Left renal pelvis (tissue), 4 donors: ENCODE measurements at regions not wholly inside any gene's neighbourhood (a gene's known extent, or its start where the extent isn't known, plus 50 kb on each side); places are given as distances from the start of the nearest gene placed in this dataset.
"Not testable (repeated sequence)": the region's sequence is repeated elsewhere in the genome, so short reads cannot be mapped to it uniquely, and the experiment has no call there.

Source experiments
- DNase-seq, 4 donors: peaks; one replicate each; pipeline ENCODE4 v3.0.0-alpha.2; 2013; ENCODE audit warnings: low read depth in 4 of 4, low spot score in 3 of 4

DNA sequence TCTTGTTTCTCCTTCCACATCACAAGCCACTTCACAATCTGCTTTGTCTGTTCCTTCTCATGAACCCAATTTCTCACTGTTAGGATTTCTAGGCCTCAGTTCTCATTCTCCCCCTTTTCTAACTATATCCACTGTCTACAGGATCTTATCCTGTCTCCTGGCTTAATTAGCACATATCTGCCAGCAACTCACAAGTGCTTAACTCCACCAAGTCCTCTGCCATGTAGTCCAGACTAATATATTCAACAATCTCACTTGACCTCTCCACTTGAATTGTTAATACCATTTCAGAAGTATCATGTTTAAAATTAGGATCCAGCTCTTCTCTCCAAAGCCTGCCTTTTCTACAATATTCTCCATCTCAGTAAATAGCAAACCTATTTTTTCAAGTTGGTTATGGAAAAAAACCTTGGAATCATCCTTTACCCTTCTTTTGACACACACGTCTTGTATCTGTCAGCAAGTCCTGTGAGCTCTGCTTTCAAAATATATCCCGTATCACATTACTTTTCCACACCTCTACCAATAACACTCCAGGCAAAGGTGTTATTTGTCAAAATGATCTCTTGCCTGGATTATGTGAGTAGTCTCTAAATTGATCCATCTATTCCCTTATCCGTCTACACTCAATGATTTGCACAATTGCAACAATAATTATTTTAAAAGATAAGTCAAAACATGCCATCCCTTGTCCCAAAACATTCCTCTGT lies 127.2 kb upstream of the SLIT2 start:
- DNase-seq: no peak

DNA sequence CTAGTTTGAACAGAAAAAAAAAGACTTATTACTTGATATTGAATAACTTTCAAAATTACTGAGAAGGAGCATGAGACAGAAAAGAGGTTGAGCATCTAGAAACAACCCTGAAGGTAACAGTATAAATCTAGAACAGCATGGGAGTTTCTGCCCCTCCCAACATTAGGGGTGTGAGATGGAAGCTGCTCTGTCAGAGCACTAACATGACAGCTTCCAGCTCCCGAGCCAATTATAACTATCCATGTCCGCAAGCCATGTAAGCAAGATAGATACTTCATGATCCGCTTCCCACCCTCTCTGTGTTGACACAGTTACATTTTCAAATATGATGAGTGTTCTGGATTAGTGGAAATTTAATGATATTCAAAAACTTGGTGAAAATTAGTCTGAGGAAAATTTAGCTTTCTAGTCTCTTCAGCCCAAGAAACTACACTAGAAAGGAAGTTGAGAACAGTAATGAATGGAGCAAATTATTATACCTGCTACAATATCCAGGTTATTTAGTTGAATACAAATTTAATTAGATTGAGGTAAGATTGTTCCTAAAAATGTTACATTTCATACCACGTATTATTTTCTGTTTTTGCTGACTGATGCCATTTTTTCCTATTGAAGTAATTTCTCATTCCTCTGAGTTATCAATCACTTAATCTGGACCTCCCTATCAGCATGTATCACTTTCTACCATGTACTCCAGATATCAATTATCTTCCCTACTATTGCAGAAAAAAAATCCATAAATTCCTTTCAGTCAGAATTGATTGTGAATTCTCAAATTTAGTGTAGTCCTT lies 129.3 kb upstream of the SLIT2 start:
- DNase-seq: no peak

DNA sequence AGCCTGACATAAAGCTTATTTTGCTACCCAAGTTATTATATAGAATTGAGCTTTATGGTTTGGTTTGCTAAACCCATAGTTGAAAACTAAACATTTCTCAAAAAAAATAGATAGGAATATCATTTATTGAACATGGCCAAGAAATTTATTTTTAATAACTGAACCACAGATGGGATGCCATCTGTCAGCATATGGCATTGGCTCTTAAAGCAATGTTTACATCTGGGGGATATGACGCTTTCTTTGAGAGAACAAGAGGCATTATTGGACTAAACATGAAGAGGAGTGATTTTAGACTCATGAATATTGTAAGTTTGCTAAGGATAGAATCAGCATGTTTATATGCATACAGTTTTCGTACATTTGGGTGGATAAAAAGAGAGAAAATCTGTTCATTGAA lies 132.6 kb upstream of the SLIT2 start:
- DNase-seq: no peak

DNA sequence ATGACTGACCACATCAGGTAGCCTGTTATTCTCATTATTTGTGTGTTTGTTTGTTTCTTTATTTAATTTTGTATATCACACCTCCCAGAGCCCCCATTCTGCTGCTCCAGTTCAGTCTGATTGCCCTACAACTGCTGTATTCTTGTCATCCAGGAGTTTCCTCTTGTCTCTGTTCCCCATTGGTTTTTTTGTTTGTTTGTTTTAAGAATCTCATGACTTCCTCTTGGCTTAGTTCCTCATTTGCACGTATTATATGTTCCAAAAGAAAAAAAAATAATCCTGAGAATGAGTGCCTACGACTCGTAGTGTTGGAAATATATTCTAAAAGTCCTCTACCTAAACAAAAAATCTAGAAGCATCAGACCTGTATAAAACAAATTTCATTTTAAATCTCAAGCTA lies 142.3 kb upstream of the SLIT2 start:
- no peak for DNase-seq

DNA sequence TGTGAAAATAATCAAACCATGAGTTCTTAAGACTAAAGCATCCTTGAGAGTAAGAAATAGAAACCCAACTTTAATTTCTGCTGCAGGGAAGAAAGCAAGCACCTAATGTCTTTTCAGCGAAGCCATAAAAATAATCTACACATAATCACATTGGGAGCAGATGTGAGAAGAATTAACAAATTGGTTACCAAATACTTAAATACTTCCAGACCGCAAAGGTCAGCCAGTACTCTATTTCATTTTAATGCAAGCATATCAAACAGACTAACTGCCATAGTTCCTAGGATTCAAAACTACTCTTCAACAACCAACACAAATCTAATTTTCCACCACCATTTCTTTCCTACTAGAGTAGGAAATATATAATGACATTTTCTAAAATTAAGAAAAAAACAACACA lies 144.8 kb upstream of the SLIT2 start:
- DNase-seq: no peak

DNA sequence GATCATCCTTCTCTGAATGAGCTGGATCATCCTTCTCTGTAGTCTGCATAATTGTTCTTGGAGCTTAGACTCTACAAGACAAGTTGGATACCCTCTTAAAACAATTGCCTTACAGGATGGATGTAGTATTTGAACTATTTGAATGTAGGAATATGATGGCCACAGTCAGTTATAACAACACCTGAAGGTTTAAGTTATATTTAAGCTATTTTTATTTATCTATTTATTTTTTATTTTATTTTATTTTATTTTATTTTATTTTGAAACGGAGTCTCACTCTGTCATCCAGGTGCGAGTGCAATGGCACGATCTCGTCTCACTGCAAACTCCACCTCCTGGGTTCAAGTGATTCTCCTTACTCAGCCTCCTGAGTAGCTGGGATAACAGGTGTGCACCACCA lies 149.9 kb upstream of the SLIT2 start:
- DNase-seq: no peak

DNA sequence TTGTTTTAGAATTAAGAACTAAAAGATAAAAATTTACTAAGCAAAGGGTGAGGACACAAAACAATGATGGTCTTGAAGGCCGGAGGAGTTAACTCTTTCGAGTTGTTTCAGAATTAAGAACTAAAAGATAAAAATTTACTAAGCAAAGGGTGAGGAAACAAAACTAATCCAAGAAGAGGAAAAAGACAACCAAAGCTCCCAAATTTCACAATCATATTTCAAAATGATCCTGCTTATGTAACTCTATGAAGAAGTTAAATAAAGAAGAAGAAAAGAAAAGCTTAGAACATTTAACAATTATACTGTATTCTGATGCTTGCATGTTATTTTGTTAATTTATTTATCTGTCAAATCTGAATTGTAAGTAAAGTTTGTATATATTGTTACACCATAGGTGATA lies 154.8 kb upstream of the SLIT2 start:
- no peak for DNase-seq

DNA sequence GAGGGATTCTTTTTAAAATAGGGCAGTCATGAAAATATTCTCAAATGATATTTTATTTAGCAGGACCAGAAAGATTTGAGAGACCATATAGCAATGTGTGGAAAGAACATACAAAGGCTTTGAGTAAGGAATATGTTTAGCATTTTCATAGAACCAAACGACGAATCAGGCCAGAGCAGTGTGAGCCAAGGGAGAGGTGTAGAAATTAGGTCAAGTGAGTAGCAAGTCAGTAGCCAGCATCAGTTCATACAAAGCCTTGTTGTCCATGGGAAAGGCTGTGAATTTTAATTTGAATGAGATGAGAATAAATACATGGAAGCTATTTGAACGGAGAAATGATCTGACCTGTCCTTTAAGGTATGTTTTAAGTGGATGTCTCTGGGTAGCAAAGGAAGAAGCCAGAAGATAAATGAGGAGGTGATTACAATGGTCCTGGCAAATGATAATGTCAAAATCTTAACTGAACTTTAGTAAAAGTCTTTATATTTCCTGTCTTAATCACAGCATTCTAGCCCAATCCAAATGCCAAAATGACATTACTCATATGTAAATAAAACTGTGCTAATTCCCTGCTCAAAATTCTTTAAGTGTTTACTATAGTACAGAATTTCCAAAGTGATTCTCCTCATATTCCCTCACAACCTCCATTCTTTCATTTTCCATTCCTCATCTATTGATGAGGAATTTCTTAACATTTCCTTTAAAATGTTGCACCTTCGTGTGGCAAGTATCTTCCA lies 155.7 kb upstream of the SLIT2 start:
- DNase-seq: no peak

DNA sequence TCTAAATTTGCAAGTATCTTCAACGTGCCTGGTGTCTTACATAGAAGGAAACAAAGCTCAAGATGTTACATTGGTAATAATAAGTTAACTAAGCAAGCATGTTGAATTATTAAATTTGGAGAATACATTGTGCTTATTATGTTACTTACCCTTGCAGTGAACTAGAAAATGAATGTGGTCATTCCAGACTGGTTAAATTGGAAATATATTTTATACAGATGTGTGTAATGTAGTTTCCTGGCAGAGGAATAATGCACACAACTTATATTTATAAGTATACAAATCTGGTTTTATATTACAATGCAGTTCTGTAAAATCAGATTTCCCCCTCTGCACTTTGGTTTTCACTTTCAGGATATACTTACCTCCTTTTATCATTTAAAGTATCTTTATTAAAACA lies 159.9 kb upstream of the SLIT2 start:
- no peak for DNase-seq

DNA sequence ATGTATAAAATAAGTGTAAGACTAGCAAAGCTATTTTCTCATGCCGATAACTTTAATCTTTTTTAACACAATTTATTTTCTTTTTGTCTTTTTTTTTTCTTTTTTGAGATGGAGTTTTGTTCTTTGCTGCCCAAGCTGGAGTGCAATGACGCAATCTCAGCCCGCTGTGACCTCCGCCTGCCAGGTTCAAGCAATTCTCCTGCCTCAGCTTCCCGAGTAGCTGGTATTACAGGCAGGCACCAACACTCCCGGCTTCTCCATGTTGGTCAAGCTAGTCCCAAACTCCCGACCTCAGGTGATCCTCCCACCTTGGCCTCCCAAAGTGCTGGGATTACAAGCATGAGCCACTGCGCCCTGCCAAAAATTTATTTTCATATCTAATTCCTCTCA lies 164.2 kb upstream of the SLIT2 start:
- no peak for DNase-seq

DNA sequence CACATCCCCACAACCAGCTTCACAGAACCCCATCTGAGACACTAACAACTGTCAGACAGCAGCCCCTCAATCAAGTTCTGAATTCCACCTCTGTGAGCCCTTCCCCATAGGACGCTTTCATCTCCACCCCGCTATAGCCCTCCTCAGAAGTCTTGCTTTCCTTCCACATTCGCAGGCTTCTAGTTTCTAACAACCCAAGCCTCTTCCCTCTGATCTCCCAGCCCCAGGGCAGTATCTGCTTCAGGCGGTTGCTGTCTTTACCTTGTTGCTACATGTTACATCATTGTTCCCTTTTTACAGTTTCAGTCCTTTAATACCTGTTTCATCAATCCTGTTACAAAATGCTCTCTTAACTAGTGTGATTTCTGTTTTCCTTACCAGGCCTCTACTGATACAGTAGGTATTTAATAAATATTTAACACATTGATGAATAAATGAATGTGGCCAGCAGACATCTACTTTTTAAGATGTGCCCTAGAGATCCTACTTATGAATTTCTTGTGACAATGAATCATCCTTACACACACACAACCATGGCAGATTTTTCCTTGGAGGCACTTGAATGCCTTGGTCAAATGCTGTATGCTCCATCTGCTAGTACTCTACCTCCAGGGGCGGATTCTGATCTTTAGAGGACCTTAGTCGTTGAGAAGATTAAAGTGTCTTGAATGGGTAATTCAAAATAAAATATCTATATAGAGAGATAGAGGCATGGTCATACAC lies 164.7 kb upstream of the SLIT2 start:
- DNase-seq: no peak

DNA sequence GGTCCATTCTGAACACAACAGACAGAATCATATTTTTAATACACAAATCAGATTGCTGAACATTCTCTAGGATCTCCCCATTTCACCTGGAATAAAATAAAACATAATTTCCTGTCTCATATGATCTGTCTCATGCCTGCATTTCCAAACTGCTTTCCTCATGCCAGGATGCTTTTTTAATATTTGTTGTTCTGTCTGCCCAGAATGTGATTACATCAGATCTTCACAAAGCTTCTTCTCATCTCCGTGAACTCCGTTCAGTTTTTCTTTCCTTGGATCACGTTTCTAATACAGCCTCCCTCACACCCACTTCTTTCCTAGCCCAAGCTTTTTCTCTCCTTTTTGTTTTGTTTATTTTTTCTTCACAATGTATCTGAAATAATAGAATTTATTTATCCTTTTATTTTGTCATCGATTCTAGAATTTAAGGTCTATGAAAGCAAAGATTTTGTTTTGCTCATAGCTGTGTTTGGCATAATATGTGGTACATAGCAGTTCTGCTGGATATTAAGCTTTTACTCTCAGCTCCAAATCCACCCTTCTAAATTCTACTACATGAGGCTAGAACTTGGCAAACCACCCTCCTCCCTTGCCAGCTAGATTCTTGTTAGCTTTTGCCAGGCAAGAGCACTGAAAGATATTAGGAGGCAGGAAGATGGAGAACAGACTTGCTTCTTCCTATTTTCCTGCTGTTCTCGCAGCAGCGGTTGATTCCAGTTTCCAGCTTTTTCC lies 165.5 kb upstream of the SLIT2 start:
- DNase-seq: no peak

DNA sequence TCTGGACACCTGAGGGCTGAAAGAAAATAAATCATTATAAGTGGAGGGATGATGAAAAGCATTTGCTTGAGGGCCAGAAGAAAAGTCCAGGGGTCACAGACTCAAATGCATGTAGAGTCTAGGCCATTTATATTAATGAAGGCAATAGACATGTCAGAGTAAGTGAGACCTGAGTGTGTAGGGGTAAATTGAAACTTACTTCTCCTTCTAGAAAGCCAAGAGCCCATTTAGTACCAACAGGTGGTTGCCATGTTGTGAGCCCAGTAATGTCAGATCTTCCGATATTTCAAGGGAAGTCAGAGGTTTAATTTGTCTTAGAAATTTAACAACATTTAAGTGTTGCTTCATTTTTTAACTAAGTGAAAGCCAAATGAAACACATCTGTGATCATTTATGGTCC lies 166.1 kb upstream of the SLIT2 start:
- DNase-seq: no peak

DNA sequence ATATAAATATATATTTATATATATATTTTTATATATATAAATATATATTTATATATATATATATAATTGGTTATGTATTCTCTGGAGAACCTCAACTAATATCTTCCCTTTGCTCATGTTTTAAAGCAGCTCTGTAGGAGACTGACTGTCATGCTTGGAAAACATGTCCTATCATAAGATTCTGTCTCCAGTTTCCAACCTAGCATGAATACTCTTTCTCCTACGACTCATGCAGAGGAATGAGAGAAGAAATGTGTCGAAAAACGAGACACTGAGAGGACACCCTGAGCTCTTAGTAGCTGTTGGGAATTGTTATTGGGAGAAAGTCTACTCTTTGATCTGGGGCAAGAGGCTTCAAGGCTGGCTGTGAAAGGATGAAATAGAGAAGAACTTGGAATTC lies 166.5 kb upstream of the SLIT2 start:
- DNase-seq: no peak

DNA sequence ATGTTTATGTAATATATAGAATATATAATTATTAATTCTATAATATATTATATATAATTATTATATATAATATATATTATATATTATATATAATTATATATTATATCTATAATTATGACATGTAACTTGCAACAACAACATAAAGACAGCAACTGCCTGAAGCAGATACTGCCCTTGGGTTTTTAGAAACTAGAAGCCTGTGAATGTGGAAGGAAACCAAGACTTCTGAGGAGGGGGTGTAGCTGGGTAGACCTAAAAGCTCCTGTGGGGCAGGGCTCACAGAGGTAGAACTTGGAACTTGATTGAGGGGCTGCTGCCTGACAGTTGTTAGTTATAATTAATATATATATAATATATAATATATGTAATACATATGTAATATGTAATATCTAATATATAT lies 167.2 kb upstream of the SLIT2 start:
- DNase-seq: no peak

DNA sequence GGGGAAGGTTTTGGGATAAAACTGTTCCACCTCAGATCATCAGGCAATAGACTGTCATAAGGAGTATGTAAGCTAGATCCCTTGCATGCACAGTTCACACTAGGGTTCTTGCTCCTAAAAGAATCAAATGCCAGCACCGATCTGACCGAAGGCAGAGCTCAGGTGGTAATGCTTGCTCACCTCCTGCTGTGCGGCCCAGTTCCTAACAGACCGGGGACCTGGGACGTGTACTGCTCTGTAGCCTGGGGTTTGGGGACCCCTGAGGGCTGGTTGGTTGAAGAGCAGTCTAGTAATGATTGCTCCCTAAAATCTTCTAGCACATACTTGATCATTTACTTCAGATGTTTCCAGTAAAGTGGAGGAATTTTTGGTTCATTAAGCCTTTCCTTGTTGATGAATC lies 173.1 kb upstream of the SLIT2 start:
- no peak for DNase-seq

DNA sequence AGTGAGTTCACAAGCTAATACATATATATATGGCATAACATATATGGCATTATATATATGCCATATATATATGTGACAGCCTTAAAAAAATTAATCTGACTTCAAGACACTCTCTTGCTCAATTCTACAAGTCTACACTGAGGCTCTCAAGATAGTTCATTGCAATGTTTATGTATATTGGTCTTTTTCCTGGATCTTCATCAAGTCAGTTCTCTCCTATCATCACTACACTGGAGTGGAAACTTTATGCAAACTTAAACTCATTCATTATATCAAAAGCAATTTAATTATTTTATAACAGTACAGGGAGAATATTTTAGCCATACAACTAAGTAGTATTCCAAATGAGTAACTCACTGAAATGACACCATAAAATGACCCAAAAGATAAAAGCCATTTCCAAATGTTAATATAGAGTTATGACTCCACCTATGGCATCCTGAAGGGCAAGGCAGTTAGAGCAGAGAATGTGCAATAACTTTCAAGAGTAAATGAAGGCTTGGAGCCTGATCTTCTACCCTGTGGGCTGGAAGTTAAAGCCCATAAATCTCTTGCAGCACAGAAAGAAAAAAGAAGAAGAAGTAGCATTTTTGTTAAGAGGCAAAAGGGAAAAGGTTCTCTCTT lies 176.3 kb upstream of the SLIT2 start:
- no peak for DNase-seq

DNA sequence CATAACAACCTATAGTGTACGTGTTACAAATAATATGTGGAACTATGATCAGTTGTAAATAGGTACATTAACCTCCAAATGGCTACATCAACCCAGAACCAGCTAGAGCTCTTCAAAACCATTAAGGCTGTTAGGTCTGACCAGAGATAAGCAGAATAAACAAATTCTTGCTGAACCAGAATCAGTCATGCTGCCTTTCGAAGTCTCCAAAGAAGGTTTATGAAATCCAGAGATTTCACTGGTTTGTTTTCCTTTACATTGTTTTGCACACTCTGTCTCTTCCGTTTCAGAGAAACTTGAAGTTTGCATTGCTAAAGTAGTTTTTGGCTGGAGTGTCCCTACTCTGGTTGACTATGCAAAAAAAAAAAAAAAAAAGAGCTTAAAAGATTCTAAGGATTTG lies 177.3 kb upstream of the SLIT2 start:
- no peak for DNase-seq

DNA sequence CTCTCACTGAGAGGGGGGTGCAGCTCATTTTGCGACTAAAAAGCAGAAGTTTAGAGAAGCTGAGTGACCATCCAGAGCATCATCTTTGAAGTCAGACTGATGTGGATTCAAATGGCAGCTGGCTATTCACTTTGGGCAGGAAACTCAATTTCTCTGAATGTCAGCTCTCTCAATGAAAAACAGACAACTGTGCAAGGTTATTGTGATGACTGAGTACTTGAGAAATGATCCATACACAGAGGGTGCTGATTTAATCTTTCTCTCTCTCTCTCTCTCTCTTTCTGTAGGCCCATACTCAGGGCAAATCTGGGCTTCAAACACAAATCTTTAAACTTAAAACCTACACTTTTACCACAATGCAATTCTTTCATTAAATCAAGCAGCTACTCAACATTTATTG lies 185.8 kb upstream of the SLIT2 start:
- no peak for DNase-seq

DNA sequence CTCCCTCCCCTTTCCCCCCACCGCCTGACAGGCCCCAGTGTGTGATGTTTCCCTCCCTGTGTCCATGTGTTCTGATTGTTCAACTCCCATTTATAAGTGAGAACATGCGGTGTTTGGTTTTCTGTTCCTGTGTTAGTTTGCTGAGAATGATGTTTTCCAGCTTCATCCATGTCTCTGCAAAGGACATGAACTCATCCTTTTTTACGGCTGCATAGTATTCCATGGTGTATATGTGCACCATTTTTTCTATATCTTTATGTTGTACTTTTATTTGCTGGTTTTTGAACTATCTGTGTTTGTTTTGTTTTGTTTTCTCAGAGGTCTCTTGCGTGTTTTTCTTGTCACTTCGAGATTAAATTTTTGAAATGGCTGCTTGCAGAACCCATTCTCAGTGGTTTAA lies 188.8 kb upstream of the SLIT2 start:
- DNase-seq: not testable (repeated sequence)
